Medulla oblongata (tissue), 1 donor: ENCODE measurements at regions not wholly inside any gene's neighbourhood (a gene's known extent, or its start where the extent isn't known, plus 50 kb on each side); places are given as distances from the start of the nearest gene placed in this dataset.

ENCODE experiments used
- DNase-seq: peaks from one replicate; pipeline ENCODE4 v3.0.0-alpha.2; 2015; ENCODE audit errors: extremely low spot score

GRCh38 chr3:159616234-159616825 is 372.3 kb upstream of the IL12A start:
- peak; percentile 35 for DNase-seq

- DNase-seq, result peak; percentile 24
Observed at GRCh38 chr3:159619341-159619885, 369.2 kb upstream of the IL12A start.

GRCh38 chr3:159620281-159620680 is 368.4 kb upstream of the IL12A start:
- DNase-seq, result peak; percentile 35

GRCh38 chr3:159620873-159621272 is 367.8 kb upstream of the IL12A start:
- no peak for DNase-seq

GRCh38 chr3:159624616-159625015 is 364.0 kb upstream of the IL12A start:
- no peak for DNase-seq

- no peak for DNase-seq
Observed at GRCh38 chr3:159625594-159625993, 363.0 kb upstream of the IL12A start.

- no peak for DNase-seq
Observed at GRCh38 chr3:159626598-159626997, 362.0 kb upstream of the IL12A start.

- no peak for DNase-seq
Observed at GRCh38 chr3:159627229-159627628, 361.4 kb upstream of the IL12A start.

- DNase-seq, result no peak
Observed at GRCh38 chr3:159627634-159628033, 361.0 kb upstream of the IL12A start.

- no peak for DNase-seq
Observed at GRCh38 chr3:159629329-159630084, 359.1 kb upstream of the IL12A start.

GRCh38 chr3:159631226-159631625 is 357.4 kb upstream of the IL12A start:
- DNase-seq, result no peak

- DNase-seq, result no peak
Observed at GRCh38 chr3:159632128-159632527, 356.5 kb upstream of the IL12A start.

GRCh38 chr3:159632851-159633250 is 355.8 kb upstream of the IL12A start:
- DNase-seq, result no peak

GRCh38 chr3:159634483-159634882 is 354.2 kb upstream of the IL12A start:
- DNase-seq, result no peak

GRCh38 chr3:159635047-159635641 is 353.5 kb upstream of the IL12A start:
- DNase-seq, result no peak

- no peak for DNase-seq
Observed at GRCh38 chr3:159637883-159638542, 350.6 kb upstream of the IL12A start.

GRCh38 chr3:159640225-159640624 is 348.4 kb upstream of the IL12A start:
- DNase-seq, result no peak

GRCh38 chr3:159643406-159643805 is 345.2 kb upstream of the IL12A start:
- DNase-seq, result no peak

GRCh38 chr3:159645874-159646273 is 342.8 kb upstream of the IL12A start:
- no peak for DNase-seq

- peak; percentile 25 for DNase-seq
Observed at GRCh38 chr3:159649951-159650350, 338.7 kb upstream of the IL12A start.

- DNase-seq, result no peak
Observed at GRCh38 chr3:159650726-159651125, 337.9 kb upstream of the IL12A start.

- DNase-seq, result no peak
Observed at GRCh38 chr3:159652452-159652851, 336.2 kb upstream of the IL12A start.
